NOMO-1 treated with dmso at 0.1 percent for 144 hours (cell line): ENCODE measurements at regions not wholly inside any gene's neighbourhood (a gene's known extent, or its start where the extent isn't known, plus 50 kb on each side); places are given as distances from the start of the nearest gene placed in this dataset.

Experiments
- DNase-seq: peaks from one replicate; lab custom pipeline; 2025; ENCODE audit not compliant: unreplicated experiment; lab: John Stamatoyannopoulos, UW

DNA sequence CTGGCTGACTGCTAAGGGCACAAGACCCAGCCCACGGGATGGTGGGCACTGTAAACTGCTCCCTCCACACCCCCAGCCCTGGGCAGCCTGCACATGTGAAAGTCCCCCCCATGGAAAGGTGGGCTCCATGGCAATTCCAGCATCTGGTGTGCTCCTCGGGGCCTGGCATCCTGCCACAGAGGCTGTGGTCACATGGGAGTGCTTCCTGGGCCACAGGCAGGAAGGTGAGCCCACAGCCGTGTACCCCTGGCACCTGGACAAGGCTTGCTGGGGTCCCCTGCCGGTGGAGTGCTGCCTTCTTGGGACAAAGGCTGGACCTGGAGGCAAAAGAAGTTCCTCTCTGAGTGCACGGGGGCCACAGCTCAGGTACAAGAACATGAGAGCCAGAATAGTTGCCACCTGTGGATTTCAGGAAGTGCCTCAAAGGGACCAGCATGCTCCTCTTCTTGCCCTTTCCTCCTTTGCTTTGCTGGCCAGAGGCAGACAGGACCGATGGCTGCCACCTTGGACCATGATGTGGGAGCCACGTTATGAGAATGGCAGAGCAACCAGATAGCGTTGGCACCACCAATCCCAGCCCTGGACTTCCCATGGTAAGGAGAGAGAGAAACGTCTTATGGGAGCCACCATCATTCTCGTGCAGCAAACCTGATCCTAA, 120.2 kb upstream of the MLN start:
- no peak for DNase-seq

DNA sequence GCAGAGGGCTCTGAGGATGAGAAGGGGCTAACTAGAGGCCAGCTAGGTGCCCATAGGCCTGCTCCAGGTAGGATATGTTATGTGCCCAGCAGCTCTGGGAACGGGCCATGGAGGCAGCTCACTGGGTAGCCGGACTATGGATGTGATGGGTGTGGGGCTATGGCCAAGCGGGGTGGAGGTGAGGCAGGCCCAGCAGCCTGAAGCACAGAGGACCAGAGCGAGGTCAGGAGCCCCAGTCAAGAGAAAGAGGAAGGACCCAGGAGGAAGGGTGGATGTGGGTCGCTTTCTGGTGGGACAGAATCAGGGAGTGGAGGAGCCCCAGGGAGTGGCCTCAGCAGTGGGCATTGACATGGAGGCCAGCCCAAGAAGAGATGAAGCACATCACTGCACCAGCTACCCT, 117.9 kb upstream of the MLN start:
- DNase-seq: no peak

DNA sequence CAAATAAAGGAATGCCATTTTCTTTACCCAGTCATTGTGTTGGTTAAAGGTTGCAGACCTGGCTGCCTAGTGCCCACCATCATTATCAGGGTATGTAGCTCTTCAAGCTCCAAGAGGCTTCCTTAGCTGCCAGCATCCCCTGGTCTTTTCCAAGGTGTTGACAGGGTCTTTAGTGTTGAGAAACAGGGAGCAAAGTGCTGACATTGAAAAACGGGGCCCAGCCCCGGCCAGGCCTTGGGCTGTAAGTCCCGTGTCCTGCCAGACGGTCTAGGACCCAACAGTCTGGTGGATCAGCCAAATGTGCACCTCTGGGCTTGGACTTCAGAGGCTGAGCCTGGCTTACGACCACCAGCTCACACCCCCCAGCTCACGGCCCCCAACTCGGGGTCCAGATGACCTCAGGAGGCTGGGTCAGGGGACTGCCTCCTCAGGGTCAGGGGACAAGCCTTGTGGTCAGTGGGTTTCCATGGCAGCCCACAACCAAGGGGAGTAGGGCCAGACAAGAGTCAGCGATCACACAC, 114.4 kb upstream of the MLN start:
- DNase-seq: no peak

DNA sequence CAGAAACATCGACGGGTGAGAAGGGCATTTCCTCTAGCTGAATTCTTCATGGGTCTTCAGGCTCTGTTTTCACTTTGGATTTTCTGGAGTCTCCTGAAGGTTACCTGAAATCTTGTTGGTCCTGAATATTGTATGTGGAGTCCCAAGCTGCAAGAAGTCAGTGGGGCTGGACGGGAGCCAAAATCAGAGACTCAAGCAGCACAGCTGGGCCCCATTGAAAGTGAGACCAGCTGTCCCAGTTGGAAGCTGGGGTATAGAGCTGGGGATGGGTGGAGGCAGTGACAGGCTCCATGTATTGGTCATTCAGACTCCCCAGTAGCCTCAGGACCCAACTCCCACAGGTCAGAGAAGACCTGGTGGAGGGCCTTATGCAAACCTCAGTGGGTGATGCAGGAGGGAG, 111.3 kb upstream of the MLN start:
- no peak for DNase-seq

DNA sequence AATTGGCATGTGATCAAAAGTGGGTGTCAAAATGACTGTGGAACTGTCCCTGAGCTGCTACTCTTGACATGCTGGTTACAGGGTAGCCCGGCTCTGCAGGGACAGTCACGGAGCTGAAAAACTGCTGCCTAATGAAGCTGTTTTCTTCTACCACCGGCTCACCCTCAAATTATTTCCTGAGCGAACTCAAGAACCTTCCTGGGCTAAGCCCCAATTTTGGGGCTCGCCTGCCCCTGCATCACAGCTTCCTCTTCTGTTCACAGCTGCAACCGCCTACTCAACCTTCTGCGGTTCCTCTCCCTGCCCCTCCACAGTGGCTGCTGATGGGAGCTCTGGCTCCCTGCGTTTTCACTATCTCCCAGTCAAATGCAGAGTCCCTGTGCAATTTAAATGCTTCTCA, 110.8 kb upstream of the MLN start:
- DNase-seq: peak; percentile 36

DNA sequence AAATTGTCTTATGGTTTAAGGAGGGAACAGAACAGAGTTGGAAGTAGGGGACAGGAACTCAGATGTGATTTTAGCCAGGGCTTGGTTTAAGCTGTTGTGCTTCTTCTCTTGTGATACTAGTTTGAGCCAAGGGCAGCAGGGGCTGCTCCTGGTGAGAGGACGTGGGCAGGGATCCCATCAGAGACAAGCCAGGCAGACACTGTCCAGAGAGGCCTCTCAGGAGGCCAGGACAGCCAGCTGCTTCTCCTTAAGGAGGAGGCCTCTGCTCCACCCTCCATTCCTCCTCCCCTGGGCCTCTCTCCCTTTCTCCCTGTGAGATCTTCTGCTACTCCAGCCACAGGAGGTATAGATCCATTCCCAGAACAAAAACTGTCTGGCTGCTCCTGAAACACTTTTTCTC, 108.4 kb upstream of the MLN start:
- DNase-seq: no peak

DNA sequence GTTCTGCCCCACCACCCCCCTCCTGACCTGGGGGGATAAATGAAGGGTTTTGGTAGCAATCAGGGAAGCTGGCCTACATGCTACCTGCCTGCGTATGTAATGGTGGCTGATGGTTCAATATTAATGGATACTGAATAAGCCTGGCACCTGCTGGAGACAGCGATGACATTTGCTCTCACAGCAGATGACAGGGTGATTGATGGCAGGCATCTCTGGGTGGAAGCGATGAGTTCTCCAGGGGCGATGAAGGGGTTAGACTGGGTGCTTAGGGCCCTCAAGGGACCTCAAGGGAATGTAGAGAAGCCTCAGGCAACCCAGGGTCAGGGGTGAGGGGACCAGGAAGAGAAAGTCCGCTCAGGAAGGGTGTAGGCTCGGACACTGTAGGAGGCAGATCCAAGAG, 107.7 kb upstream of the MLN start:
- DNase-seq: no peak

DNA sequence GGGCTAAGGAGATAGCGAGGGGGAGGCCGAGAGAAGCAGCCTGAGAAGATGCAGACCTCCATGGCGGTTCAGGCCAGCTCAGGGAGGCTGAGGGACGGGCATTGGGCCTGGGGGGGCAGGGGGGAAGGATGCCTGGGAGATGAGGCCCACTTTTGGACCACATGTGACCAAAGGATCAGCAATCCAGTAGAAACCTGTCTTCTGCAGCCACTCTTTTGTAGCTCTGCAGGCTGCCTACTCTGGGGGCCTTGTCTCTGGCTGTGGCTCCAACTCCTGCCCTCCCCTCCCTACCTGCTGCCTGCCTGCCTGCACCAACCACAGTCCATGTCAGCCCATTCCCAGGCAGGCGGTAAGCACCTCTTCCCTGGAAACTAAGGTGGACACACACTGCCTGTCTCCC, 106.8 kb upstream of the MLN start:
- no peak for DNase-seq

DNA sequence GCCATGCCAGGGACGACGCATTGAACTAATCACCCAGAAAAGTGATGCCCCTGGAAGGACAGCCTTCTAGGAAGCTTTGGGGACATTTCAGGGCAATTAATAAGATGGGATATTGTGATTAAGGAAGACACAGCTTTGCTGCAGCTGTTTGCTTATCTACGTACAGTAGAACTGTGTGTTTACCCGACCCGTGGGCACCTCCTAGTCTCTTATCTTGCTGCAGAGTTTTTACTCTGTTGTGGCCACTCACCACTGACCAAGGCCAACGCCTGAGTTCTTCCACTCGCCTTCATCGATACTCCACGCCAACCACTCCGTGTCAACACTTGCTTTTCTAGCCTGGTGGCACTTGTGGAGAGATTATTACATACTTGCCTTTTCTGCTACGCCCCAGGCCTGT, 105.9 kb upstream of the MLN start:
- DNase-seq: no peak

DNA sequence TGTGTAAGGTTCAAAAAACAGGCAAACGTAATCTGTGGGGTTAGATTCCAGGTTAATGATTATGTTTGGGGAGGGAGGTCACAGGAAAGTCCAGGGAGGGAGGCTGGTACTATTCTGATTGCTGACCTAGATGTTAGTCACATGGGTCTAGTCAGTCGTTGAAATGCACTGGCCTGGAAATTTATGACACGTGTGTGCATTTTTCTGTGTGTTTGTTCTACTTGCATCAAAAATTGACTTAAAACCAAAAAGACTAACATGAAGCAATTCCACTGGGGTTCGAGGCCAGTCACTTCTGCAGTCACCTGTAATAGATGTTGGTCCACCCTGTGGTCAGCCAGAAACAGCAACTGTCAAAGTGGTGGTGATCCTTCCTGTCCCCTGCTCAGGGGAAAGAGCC, 104.2 kb upstream of the MLN start:
- DNase-seq: no peak

DNA sequence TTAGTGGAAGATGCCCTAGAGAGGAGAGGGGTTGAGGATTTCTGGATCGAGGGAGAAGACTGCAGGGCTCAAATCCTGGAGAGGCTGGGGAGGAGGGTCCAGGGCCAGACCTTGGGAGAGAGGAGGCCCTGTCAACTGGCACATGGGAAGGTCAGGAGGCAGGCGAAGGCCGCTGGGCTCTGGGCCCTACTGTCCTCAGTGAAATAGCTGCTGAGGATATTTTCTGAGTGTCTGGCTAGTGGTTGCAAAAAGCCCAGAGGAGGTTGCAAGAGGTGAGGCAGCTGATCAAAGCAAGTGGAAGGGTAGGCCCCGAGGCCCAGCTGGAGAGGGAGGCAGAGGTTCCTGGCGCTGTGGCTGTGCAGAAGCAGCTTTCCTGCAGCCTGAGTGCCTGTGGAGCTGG, 103.4 kb upstream of the MLN start:
- DNase-seq: no peak

DNA sequence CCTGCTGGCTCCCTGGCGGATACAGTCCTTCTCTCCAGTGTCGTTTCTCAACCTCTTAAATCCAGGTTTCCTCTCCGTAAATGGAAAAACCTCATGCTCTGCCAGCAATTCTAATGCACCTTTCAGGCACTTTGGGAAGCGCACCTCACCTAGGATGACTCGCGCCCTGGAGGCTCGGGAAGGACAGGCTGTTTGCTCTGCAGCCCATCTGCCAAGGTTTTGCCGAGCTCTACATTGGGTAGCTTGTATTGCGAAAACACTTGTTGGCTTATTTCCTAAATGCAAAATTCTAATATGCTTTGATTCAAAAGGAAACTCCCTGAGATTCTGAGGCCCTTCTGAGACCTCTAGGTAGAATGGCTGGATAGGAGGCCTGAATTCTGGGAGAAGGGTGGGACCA, 102.6 kb upstream of the MLN start:
- no peak for DNase-seq

DNA sequence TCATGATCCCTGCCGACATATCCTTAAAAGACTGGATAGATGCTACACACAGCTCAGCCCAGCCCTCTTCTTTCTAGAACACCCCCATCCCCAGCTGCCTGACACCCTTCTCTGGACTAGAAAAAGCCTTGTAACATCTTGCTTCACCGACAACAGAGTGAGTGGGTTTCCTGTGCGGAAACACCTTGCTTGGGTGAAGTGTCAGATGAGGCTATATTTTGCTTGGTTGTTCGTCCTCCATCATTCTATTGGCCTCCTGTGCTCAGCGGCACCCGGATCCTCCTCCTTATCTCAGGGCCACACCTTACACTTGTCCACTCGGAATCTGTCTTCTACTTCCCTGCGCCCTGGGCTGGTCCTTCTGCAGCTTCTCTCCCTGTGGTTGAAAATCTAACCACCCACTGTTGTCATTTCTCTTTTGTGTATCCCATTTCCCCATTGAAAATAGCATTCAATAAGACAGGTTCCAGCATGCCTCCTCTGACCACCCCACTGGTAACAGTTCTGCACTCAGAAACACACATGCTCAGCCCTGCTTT, 101.3 kb upstream of the MLN start:
- no peak for DNase-seq

DNA sequence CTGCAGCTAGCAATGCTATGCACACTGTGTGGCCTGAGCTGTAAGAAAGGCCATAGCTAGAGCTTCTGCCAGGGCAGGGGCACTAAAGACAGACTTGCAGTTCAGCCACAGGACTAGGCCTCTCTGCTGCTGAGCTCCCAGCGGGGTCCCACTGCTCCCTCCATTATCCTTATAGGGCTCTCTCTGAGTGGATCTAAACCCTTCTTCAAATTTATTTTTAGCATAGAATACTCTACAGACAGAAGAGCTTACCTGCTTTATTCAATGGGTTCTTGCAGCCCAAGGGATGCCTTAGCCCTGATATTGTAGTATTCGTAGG, 100.9 kb upstream of the MLN start:
- DNase-seq: no peak

DNA sequence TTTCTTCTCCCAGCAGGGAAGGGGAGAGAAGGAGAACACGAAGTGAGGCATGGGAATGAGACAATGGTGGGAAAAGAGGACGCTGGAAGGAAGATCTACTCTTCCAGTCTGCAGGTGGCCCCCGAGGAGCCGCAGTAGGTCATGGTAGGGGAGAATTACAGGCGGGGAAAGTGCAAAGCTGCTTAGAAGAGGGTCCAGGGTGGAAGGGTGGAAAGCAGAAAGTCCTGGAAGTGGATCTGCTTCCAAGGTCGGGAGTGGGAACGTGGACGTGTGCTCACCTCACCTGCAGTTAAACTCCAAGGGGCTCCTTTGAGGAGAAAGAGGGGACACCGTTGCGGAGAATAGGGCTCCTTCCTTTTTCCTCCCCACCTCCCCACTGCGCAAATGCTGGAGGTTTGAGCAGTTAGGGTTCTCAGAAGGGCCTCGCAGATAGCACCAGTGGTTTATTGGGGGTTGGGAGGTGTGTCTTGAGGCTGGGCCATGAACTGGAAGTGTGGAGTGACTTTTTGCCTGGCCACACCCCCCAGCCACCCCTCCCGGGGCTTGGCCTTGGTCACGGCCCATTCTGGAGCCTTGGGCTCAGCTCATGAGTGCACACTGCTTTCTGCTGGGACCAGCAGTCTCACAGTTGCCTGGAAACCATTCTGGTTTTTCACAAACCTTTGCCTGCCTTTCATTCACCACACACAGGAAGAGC, 100.4 kb upstream of the MLN start:
- DNase-seq: no peak

DNA sequence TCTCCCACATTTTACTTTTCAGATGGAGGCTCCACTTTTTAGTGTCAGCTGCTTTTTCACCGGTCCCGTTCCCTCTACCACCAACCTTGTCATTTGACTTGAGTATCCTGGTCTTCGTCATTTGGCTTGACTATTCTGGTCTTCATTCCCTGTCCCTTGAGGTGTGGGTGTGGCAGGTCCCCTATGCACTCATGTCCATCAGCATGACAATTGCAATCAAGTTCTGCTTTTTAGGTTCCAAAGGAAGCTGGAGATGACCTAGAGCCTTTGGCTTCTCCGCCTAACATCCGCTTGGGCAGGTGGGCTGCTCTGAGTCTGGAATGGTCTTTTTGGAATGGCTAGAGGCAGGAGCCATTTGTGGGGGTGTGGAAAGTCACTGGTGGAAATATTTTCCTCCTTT, 99.8 kb upstream of the MLN start:
- DNase-seq: no peak

DNA sequence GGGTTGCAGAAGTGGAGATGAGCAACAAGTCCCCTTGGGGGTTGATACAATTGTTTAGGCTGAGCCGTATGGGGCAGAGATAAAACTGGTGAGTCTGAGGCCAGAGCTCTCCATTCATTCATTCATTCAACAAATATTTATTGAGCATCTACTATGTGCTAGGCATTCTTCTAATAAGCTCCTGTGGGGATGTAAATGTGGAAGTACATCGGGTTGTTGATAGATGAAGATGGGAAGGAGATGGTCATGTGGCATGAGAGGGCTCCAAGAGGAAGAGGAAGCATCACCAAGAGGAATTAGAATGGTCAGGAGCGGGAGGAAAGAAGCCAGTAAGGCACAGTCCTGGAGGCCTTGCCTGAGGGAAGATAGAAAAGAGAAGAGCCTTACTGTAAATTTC, 98.7 kb upstream of the MLN start:
- DNase-seq: no peak

DNA sequence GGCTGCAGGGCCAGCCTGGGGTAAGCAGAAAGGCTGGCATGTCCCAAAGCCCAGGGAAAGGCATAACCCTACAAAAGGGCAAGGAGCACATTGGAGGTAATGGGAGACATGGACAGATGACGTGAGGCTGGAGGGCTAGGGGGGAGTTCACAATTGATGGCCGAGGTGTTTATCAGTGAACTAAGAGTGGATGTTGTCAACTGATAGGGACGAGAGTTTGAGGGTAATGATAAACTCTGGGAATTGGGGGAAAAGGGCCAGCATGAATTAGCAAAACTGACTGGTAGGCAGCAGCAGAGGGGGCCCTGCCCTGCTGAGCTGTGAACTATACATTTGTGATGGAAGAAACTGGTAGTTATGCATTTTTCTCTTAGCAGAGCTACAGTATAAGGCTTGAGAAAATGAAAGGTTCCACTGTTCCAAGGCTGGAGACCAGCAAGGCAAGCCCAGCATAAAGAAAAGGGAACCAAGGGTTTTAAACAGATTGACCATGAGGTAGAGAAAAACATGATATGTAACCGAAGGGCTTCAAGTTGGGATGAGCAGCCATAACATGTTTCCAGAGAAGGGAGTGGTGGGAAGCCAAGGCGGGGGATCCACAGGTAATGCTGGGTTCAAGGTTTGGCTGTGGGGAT, 98.1 kb upstream of the MLN start:
- no peak for DNase-seq

DNA sequence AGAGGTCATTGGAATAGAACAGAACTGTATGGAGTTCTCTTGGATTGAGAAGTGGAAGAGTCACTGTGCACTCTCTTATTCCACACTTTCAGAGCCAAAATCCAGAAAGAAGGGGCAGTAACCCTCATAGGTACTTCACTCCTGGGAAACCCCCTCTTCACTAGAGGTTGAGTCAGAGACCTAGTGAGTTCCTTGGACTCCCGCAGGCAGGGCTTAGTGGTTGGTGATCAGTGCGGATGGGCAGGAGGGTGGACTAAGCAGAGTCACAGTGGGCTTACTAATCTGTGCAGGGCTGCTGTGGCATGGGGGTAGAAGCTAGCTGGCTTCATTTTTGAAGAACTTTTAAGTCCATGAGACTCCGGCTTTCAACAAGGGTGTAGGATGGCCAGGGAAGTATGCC, 95.0 kb upstream of the MLN start:
- DNase-seq: no peak

DNA sequence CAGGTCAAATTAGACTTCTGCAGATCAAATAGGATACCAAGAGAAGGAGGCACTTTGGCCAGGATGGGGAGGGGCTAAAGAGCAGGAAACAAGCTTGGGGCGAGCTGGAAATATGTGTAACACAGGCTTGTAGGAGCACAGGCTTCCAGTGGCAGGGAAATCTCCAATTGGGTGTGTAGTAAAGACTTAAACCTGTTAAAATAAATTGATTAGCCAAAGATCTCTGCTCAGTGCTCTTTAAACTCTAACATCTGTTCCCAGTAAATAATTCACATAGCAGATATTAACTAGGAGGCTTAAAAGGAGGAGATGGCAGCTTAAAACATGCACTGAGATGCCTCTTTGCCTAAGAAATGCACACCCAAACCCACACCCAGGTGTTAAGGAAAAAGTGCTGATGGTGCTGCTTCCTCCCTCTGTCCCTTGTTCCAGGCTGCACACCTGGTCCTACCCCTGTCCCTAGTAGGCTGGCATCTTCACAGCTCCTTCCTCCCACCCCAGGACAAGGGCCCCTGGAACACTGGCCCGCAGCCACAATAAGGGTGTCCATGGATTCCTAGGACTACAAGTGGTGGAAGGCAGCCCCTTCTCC, 93.5 kb upstream of the MLN start:
- DNase-seq: no peak

DNA sequence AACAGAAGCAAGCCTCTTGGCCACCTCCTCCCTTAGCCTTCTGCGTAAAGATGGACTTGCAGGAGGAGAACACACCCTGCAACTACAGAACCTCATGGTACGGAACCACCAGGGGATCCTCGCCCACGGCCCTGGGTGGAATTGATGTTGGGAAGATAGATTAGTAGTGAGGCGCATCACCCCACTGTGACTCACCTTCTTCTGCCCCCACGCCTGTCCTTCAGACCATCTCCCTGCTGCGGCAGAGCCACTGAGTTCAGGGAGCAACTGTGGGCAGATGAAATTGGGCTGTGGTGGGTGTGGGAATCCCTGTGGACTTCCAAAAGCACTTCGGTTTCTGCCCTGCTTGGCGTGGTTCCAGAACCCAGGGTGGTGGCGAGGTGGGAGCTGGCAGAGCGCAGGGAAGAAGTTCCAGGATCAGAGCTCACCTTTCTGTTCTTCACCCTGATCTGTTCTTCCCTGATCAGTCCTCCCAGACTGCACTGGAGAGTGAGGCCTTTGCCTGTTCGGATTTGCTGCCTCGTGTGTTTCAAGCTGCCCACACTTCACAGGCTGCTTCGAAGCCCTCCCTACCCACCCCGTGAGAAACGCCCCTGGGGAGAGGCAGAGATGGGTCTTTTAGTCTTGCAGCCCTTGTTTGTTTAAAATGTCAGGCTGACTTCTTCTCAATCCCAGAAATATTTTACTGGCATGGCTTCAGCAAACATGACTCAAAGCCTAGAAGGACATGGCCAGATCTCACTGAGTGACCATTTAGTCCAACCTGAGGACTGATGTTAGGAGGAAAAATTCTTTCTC, 92.8 kb upstream of the MLN start:
- DNase-seq: no peak
